ENCODE measurements at regions not wholly inside any gene's neighbourhood (a gene's known extent, or its start where the extent isn't known, plus 50 kb on each side); places are given as distances from the start of the nearest gene placed in this dataset.

GRCh38 chr2:217049956-217050355 lies 190.1 kb upstream of the TNP1 start (continued):
- TF ChIP-seq ZNF462 (CRISPR knock-in tag; IDR thresholded peaks at IDR 0.05), result no peak
- TF ChIP-seq EZH2 (IDR thresholded peaks at IDR 0.05; ENCODE audit: low read depth, unreplicated experiment), result no peak
- TF ChIP-seq EZH2phosphoT487 (IDR thresholded peaks at IDR 0.05; ENCODE audit: unreplicated experiment), result no peak

- peak; percentile 72 for ATAC-seq
- Histone ChIP-seq H3K4me2 (no peak overlapping the region), H3K4me3 (no peak overlapping the region), H3K79me2 (replicated peaks; ENCODE audit: insufficient read depth) (no peaks in the 10 kb centered on the region), H4K20me1 (replicated peaks; ENCODE audit: insufficient read depth) (no peaks in the 10 kb centered on the region), H2AFZ (peak overlapping the region; percentile 85; the same call in 1 of the 2 replicates), H3K27me3 (ENCODE audit: insufficient read depth) (no peaks in the 10 kb centered on the region), H3K27ac (ENCODE audit: low read depth) (no peak overlapping the region), H3K36me3 (ENCODE audit: insufficient read depth) (no peaks in the 10 kb centered on the region), H3K4me1 (ENCODE audit: insufficient read depth) (no peaks in the 10 kb centered on the region), H3F3A (replicated peaks; ENCODE audit: low read depth) (no peaks in the 10 kb centered on the region), H3K9me2 (ENCODE audit: insufficient read depth) (peaks cover 11% of the 10 kb centered on the region; the same call in 1 of the 2 replicates)
- no peaks in the 10 kb centered on the region for H3K36me3 Mint-ChIP-seq (ENCODE audit: low read depth)
- peaks cover 9% of the 10 kb centered on the region for H3K4me1 Mint-ChIP-seq
- peak; percentile 3 for DNase-seq (ENCODE audit: low spot score)
- H3K27ac Mint-ChIP-seq, result peak overlapping the region; percentile 11; the same call in 1 of the 2 replicates
- H3K4me3 Mint-ChIP-seq, result no peak overlapping the region
- no peaks in the 10 kb centered on the region for H3K9me3 Mint-ChIP-seq
- no peaks in the 10 kb centered on the region for H3K27me3 Mint-ChIP-seq (ENCODE audit: insufficient read depth, low read depth, poor library complexity)
- TF ChIP-seq ZNF331 (CRISPR knock-in tag; IDR thresholded peaks at IDR 0.05; ENCODE audit: low read depth) (no peak), NANOG (IDR thresholded peaks at IDR 0.05; ENCODE audit: borderline replicate concordance) (no peak), EZH2 (IDR thresholded peaks at IDR 0.05; ENCODE audit: low read depth, unreplicated experiment) (no peak), EZH2phosphoT487 (IDR thresholded peaks at IDR 0.05; ENCODE audit: unreplicated experiment) (no peak), POLR2AphosphoS5 (IDR thresholded peaks at IDR 0.05; ENCODE audit: low read depth) (no peak), ETS1 (IDR thresholded peaks at IDR 0.05) (no peak), ZNF462 (CRISPR knock-in tag; IDR thresholded peaks at IDR 0.05) (no peak), ZNF114 (CRISPR knock-in tag; IDR thresholded peaks at IDR 0.05) (no peak), CREB1 (CRISPR knock-in tag; IDR thresholded peaks at IDR 0.05; ENCODE audit: low read depth) (no peak)
These were observed 189.6 kb upstream of the TNP1 start for GRCh38 chr2:217049422-217049821.
